Stimulated activated CD8-positive, alpha-beta memory T cell treated with anti-CD3 and anti-CD28 coated beads, Interleukin-15, amount 100 ng/mL, for 4 hours (primary cell): ENCODE measurements at regions not wholly inside any gene's neighbourhood (a gene's known extent, or its start where the extent isn't known, plus 50 kb on each side); places are given as distances from the start of the nearest gene placed in this dataset.
"Not testable (repeated sequence)": the region's sequence is repeated elsewhere in the genome, so short reads cannot be mapped to it uniquely, and the experiment has no call there.

Experiments used
- DNase-seq, 2 donors: peaks; one replicate each; pipeline ENCODE4 v3.0.0-alpha.2; 2020; ENCODE audit warnings: low read depth in 2 of 2

- not testable (repeated sequence) for DNase-seq
These were observed 185.9 kb upstream of the ZNF644 start for GRCh38 chr1:91207691-91208090.

- DNase-seq = not testable (repeated sequence)
These were observed 182.3 kb upstream of the ZNF644 start for GRCh38 chr1:91204150-91204549.

GRCh38 chr1:91201694-91202093, 179.9 kb upstream of the ZNF644 start:
- DNase-seq = no peak

- no peak for DNase-seq
These were observed 179.3 kb upstream of the ZNF644 start for GRCh38 chr1:91201176-91201575.

GRCh38 chr1:91200675-91201074, 178.8 kb upstream of the ZNF644 start:
- DNase-seq = no peak

- no peak for DNase-seq
These were observed 178.2 kb upstream of the ZNF644 start for GRCh38 chr1:91199988-91200387.

GRCh38 chr1:91190996-91191395, 169.2 kb upstream of the ZNF644 start:
- no peak for DNase-seq

- no peak for DNase-seq
These were observed 167.3 kb upstream of the ZNF644 start for GRCh38 chr1:91189096-91189495.

- DNase-seq = not testable (repeated sequence)
These were observed 161.0 kb upstream of the ZNF644 start for GRCh38 chr1:91182807-91183206.

- no peak for DNase-seq
These were observed 154.4 kb upstream of the ZNF644 start for GRCh38 chr1:91176250-91176649.

GRCh38 chr1:91174734-91175133, 152.9 kb upstream of the ZNF644 start:
- DNase-seq = no peak

GRCh38 chr1:91173346-91173890, 151.6 kb upstream of the ZNF644 start:
- DNase-seq = no peak

- no peak for DNase-seq
These were observed 150.7 kb upstream of the ZNF644 start for GRCh38 chr1:91172541-91172940.

GRCh38 chr1:91171898-91172297, 150.1 kb upstream of the ZNF644 start:
- DNase-seq = no peak

- no peak for DNase-seq
These were observed 148.7 kb upstream of the ZNF644 start for GRCh38 chr1:91170571-91170970.

GRCh38 chr1:91166106-91166712, 144.4 kb upstream of the ZNF644 start:
- DNase-seq = no peak

GRCh38 chr1:91165033-91165654, 143.3 kb upstream of the ZNF644 start:
- peak; percentile 22 to 32 for DNase-seq

GRCh38 chr1:91162613-91163012, 140.8 kb upstream of the ZNF644 start:
- no peak for DNase-seq

- no peak for DNase-seq
These were observed 139.9 kb upstream of the ZNF644 start for GRCh38 chr1:91161749-91162148.

- DNase-seq = no peak
These were observed 139.3 kb upstream of the ZNF644 start for GRCh38 chr1:91161166-91161565.

- no peak for DNase-seq
These were observed 138.7 kb upstream of the ZNF644 start for GRCh38 chr1:91160363-91161075.

- DNase-seq = no peak
These were observed 131.5 kb upstream of the ZNF644 start for GRCh38 chr1:91153341-91153740.

- DNase-seq = no peak
These were observed 130.5 kb upstream of the ZNF644 start for GRCh38 chr1:91152331-91152730.
